NB4 (cell line): ENCODE measurements at regions not wholly inside any gene's neighbourhood (a gene's known extent, or its start where the extent isn't known, plus 50 kb on each side); places are given as distances from the start of the nearest gene placed in this dataset.

ENCODE experiments used
- DNase-seq: peaks from one replicate; pipeline ENCODE4 v3.0.0; 2010; ENCODE audit warnings: low read depth
- H3K4me3 ChIP-seq: one replicate; pipeline ENCODE4 v1.5.1; 2011; ENCODE audit warnings: mild to moderate bottlenecking, low read depth, low read length, moderate library complexity
- MYC ChIP-seq: IDR thresholded peaks from 2 replicates; pipeline ENCODE4 v1.6.1; 2011; ENCODE audit warnings: low read depth, low read length
- POLR2A ChIP-seq: IDR thresholded peaks from 2 replicates; pipeline ENCODE4 v1.6.1; 2011; ENCODE audit warnings: mild to moderate bottlenecking; ENCODE audit not compliant: insufficient read length; ENCODE audit errors: extremely low read depth
- TF ChIP-seq, protein P1 (sequence below): IDR thresholded peaks from one replicate; pipeline ENCODE4 v1.5.1; 2012; ENCODE audit warnings: low read depth, low read length
- TF ChIP-seq, protein P2 (sequence below): IDR thresholded peaks from 2 replicates; pipeline ENCODE4 v1.6.1; 2011; ENCODE audit warnings: low read depth, low read length

DNA sequence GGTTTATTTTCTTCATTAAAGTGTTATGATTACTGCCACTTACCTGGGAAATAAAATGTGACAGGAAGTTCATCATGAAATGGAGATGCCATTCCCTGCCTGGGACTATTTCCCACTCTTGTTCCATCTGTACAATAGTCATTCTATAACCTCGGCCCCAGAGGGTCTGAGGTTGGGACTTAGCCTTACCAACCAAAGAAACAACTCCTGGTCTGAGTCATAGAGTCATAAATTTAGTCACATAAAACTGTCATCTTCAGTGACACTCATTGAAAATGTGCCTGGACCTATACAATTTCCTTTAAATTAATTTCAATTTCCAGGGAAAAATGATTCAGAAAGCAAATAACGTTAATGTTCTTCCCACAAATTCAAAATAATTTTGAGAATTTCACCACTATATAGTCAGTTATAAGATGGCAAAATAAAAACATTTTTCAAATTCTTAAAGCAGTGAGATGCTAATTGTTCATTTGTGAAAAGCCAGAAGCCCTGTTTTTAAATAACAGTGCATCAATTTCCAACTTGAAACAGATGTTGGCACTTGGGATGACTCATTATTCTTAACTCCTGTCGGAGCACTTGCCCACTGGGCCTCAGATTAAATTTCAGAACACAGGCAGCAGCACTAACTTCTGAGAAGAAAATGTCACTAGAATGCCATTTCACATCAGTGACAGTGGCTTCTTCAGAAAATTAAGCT, 201.2 kb upstream of the SMLR1 start:
- no peak for DNase-seq
- TF ChIP-seq, protein P1, sequence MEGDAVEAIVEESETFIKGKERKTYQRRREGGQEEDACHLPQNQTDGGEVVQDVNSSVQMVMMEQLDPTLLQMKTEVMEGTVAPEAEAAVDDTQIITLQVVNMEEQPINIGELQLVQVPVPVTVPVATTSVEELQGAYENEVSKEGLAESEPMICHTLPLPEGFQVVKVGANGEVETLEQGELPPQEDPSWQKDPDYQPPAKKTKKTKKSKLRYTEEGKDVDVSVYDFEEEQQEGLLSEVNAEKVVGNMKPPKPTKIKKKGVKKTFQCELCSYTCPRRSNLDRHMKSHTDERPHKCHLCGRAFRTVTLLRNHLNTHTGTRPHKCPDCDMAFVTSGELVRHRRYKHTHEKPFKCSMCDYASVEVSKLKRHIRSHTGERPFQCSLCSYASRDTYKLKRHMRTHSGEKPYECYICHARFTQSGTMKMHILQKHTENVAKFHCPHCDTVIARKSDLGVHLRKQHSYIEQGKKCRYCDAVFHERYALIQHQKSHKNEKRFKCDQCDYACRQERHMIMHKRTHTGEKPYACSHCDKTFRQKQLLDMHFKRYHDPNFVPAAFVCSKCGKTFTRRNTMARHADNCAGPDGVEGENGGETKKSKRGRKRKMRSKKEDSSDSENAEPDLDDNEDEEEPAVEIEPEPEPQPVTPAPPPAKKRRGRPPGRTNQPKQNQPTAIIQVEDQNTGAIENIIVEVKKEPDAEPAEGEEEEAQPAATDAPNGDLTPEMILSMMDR = no peak
- TF ChIP-seq MYC (no peak), POLR2A (no peak)
- TF ChIP-seq, protein P2, sequence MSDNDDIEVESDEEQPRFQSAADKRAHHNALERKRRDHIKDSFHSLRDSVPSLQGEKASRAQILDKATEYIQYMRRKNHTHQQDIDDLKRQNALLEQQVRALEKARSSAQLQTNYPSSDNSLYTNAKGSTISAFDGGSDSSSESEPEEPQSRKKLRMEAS = no peak
- H3K4me3 ChIP-seq = no peak overlapping the region

DNA sequence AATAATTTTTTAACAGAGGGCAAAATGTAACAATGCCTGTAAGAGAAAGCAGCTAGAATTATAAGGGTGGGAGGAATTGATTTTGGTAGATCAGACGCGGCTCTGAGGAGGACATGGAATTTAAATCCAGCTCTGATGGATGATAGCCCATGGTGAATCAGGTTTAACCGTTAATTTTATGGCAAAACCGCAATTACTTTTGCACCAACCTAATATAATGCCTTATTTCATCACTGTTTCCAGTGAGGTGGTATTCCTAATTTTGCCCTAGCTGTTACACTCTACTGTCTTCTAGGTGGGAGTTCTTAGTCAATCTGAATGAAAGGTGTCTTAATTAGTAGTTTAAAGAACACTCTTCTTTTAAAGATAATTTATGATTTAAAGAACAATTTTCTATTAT, 198.3 kb upstream of the SMLR1 start:
- no peak overlapping the region for H3K4me3 ChIP-seq
- DNase-seq = no peak
- TF ChIP-seq, protein P2 = no peak
- TF ChIP-seq MYC = no peak
- TF ChIP-seq POLR2A = no peak
- TF ChIP-seq, protein P1 = no peak

DNA sequence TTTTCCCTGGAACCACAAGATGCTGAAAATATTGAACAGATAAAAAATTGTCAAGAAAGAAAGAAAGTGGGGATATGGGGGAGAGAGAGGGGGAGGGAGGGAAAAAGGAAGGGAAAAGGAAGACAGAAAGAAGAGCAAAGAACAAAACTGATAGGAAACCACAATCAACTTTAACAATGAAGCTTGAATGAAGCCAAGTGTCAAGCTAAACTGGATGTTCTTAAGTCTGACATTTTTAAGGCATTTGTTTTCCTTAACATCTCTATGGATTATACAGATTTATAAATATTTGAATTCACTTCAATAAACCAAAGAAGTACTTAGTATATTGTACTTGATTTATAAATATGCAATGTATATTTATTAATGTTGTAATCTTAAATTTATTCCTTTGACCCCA, 197.6 kb upstream of the SMLR1 start:
- DNase-seq = no peak

DNA sequence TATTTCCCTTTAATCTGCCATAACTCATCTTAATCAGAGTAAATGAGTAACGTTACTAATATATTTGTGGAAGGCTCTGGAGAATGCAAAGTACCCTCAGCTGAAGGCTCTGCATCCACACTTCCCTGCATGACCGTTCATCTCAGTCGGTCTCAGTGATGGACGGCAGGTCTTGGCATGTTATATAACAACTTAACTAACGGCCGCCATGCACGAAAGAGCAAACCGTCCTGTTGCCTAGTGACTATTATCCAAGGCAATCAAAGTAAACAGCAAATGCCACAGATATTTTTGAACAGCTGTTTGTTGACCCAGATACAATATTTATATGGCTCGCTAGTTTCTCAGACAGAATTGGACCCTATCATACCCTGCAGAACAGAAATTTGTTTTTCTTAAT, 194.9 kb upstream of the SMLR1 start:
- H3K4me3 ChIP-seq = no peak overlapping the region
- DNase-seq = no peak
- TF ChIP-seq, protein P2 = no peak
- TF ChIP-seq MYC (no peak), POLR2A (no peak)
- TF ChIP-seq, protein P1 = no peak

More for the DNA sequence above, 197.6 kb upstream of the SMLR1 start:
- TF ChIP-seq POLR2A (no peak), MYC (no peak)
- TF ChIP-seq, protein P1 = no peak
- TF ChIP-seq, protein P2 = no peak
- H3K4me3 ChIP-seq = no peak overlapping the region

DNA sequence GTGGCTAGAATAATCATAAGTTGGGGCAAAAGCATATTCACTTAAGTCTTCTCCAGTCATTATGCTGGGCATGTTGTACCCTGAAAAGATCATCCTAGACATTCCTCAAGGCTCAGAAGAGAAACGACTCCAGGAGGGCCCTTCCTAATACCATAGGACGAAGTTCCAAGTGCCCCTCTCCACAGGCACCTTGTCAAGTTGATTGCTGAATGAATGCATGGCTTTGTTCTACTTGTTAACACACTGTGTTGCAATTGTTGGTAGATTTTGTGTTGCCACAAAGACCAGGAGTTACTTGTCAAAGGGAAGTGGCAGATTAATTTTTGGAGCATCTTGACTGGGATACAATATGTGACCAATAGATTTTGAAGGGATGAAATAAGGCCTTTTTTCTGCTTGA, 194.3 kb upstream of the SMLR1 start:
- DNase-seq = no peak
- TF ChIP-seq POLR2A (no peak), MYC (no peak)
- TF ChIP-seq, protein P1 = no peak
- TF ChIP-seq, protein P2 = no peak

More for the DNA sequence above, 194.3 kb upstream of the SMLR1 start:
- H3K4me3 ChIP-seq = no peak overlapping the region
